H1 (cell line): ENCODE measurements at regions not wholly inside any gene's neighbourhood (a gene's known extent, or its start where the extent isn't known, plus 50 kb on each side); places are given as distances from the start of the nearest gene placed in this dataset.

Source experiments
- CTCF ChIA-PET: fragments of 300-600 bp; sonication (Branson Sonifier 250); formaldehyde crosslinking; loops from one replicate; lab custom pipeline; 2021; ENCODE audit not compliant: partially characterized antibody; lab: Charles Lee
- POLR2A ChIA-PET: fragments of 300-600 bp; sonication (Branson Sonifier 250); formaldehyde crosslinking; loops from one replicate; lab custom pipeline; 2021; ENCODE audit warnings: inconsistent platforms; ENCODE audit not compliant: partially characterized antibody; lab: Charles Lee
- DNase-seq, 2 experiments: peaks; one replicate each; pipeline versions ENCODE4 v3.0.0 to v3.0.0-alpha.2; 2010 to 2022; ENCODE audit warnings: low spot score in 2 of 2, low read depth in 1 of 2, mixed read lengths in 1 of 2
- FAIRE-seq: peaks from 2 replicates; lab custom pipeline; 2011; peaks lifted over from hg19 to GRCh38; lab: Jason Lieb, UNC
- H2AFZ ChIP-seq: 2 replicates; pipeline ENCODE4 v1.8.1; 2012; ENCODE audit warnings: low read length, inconsistent platforms
- H2AK5ac ChIP-seq: 2 replicates; pipeline ENCODE4 v1.6.1; 2013; ENCODE audit warnings: low read depth, low read length
- H2BK120ac ChIP-seq: replicated peaks from 2 replicates; pipeline ENCODE3; 2013; ENCODE audit warnings: low read depth, low read length, inconsistent platforms
- H2BK12ac ChIP-seq: 2 replicates; pipeline ENCODE4 v1.6.1; 2013; ENCODE audit warnings: low read depth, low read length
- H2BK15ac ChIP-seq: 2 replicates; pipeline ENCODE4 v1.6.1; 2013; ENCODE audit warnings: low read length
- H2BK20ac ChIP-seq: 2 replicates; pipeline ENCODE4 v1.6.1; 2013; ENCODE audit warnings: low read length
- H2BK5ac ChIP-seq: 2 replicates; pipeline ENCODE4 v1.6.1; 2013; ENCODE audit warnings: low read depth, low read length
- H3K14ac ChIP-seq: 2 replicates; pipeline ENCODE4 v1.6.1; 2013; ENCODE audit warnings: inconsistent platforms; ENCODE audit not compliant: insufficient read length
- H3K18ac ChIP-seq: 2 replicates; pipeline ENCODE4 v1.6.1; 2013; ENCODE audit warnings: low read length; ENCODE audit errors: extremely low read depth
- H3K23ac ChIP-seq: 2 replicates; pipeline ENCODE4 v1.6.1; 2013; ENCODE audit warnings: inconsistent platforms; ENCODE audit not compliant: insufficient read length
- H3K23me2 ChIP-seq: 2 replicates; pipeline ENCODE4 v1.6.1; 2013; ENCODE audit warnings: low read depth, low read length
- H3K27ac ChIP-seq: 2 replicates; pipeline ENCODE4 v1.6.1; 2011; ENCODE audit warnings: low read depth, low read length, inconsistent platforms
- H3K27me3 ChIP-seq, 4 experiments: replicated peaks in 1 of 4; 1 replicate in 1 of 4; 2 replicates in 3 of 4; pipeline versions ENCODE4 v1.6.1 to v1.8.1; 2011 to 2013; ENCODE audit warnings: low read length in 3 of 4, mild to moderate bottlenecking in 3 of 4, inconsistent platforms in 2 of 4, mixed read lengths in 2 of 4, moderate library complexity in 1 of 4; ENCODE audit not compliant: control insufficient read depth in 3 of 4, insufficient read depth in 3 of 4; ENCODE audit errors: extremely low read depth in 1 of 4
- H3K36me3 ChIP-seq, 4 experiments: 2 replicates each; pipeline versions ENCODE4 v1.6.1 to v1.8.1; 2011 to 2013; ENCODE audit warnings: mild to moderate bottlenecking in 4 of 4, low read length in 3 of 4, moderate library complexity in 2 of 4, control low read depth in 1 of 4, inconsistent platforms in 1 of 4; ENCODE audit not compliant: insufficient read depth in 4 of 4, control insufficient read depth in 2 of 4
- H3K4ac ChIP-seq: replicated peaks from 2 replicates; pipeline ENCODE3; 2013; ENCODE audit warnings: low read length, low read depth, mixed read lengths, inconsistent platforms; ENCODE audit not compliant: insufficient read length
- H3K4me1 ChIP-seq, 4 experiments: replicated peaks in 1 of 4; 1 replicate in 1 of 4; 2 replicates in 3 of 4; pipeline versions ENCODE4 v1.6.1 to v1.8.1; 2011 to 2013; ENCODE audit warnings: low read length in 3 of 4, inconsistent platforms in 2 of 4, mixed read lengths in 1 of 4; ENCODE audit not compliant: insufficient read depth in 4 of 4, control insufficient read depth in 3 of 4
- H3K4me2 ChIP-seq, 2 experiments: 2 replicates each; pipeline versions ENCODE4 v1.6.1 to v1.8.1; 2011 to 2013; ENCODE audit warnings: low read depth in 2 of 2, low read length in 2 of 2, control low read depth in 1 of 2, inconsistent platforms in 1 of 2, mild to moderate bottlenecking in 1 of 2; ENCODE audit not compliant: insufficient read depth in 1 of 2
- H3K4me3 ChIP-seq, 4 experiments: fragments of 200-600, 300-600 bp in 1 of 4; sonication (generic), shearing (Covaris generic), sonication (Bioruptor Twin) in 1 of 4; 2 replicates each; pipeline versions ENCODE4 v1.5.1 to v1.8.1; 2011 to 2016; ENCODE audit warnings: low read length in 4 of 4, low read depth in 3 of 4, control low read depth in 2 of 4, inconsistent platforms in 2 of 4, mild to moderate bottlenecking in 2 of 4, mixed read lengths in 1 of 4, moderate library complexity in 1 of 4; ENCODE audit not compliant: insufficient read depth in 2 of 4; ENCODE audit errors: extremely low read depth in 1 of 4
- H3K56ac ChIP-seq: replicated peaks from 2 replicates; pipeline ENCODE3; 2013; ENCODE audit warnings: low read depth, mild to moderate bottlenecking, mixed read lengths, low read length, inconsistent platforms; ENCODE audit not compliant: insufficient read length
- H3K79me1 ChIP-seq: 2 replicates; pipeline ENCODE4 v1.6.1; 2013; ENCODE audit warnings: low read depth, low read length, control low read depth
- H3K79me2 ChIP-seq, 2 experiments: 2 replicates each; pipeline versions ENCODE4 v1.6.1 to v1.8.1; 2012 to 2013; ENCODE audit warnings: low read length in 2 of 2, mild to moderate bottlenecking in 2 of 2, inconsistent platforms in 1 of 2; ENCODE audit not compliant: insufficient read depth in 2 of 2, control insufficient read depth in 1 of 2
- H3K9ac ChIP-seq, 4 experiments: replicated peaks in 1 of 4; 1 replicate in 1 of 4; 2 replicates in 3 of 4; pipeline versions ENCODE4 v1.6.1 to v1.8.1; 2011 to 2013; ENCODE audit warnings: low read depth in 3 of 4, low read length in 3 of 4, control low read depth in 2 of 4, mild to moderate bottlenecking in 2 of 4, moderate library complexity in 2 of 4, inconsistent platforms in 1 of 4; ENCODE audit errors: extremely low read depth in 1 of 4
- H3K9me3 ChIP-seq, 2 experiments: 2 replicates each; pipeline versions ENCODE4 v1.6.1 to v1.8.1; 2012 to 2013; ENCODE audit warnings: mild to moderate bottlenecking in 2 of 2, moderate library complexity in 2 of 2, control low read depth in 1 of 2, inconsistent platforms in 1 of 2, low read depth in 1 of 2, low read length in 1 of 2, mixed read lengths in 1 of 2; ENCODE audit not compliant: insufficient read depth in 2 of 2
- H4K20me1 ChIP-seq, 2 experiments: replicated peaks in 1 of 2; 2 replicates each; pipeline versions ENCODE3 to v1.8.1; 2011 to 2013; ENCODE audit warnings: inconsistent platforms in 2 of 2, low read length in 2 of 2, mild to moderate bottlenecking in 1 of 2; ENCODE audit not compliant: insufficient read depth in 2 of 2, control insufficient read depth in 1 of 2
- H4K5ac ChIP-seq: 2 replicates; pipeline ENCODE4 v1.6.1; 2013; ENCODE audit warnings: low read length, low read depth, mixed read lengths, inconsistent platforms; ENCODE audit not compliant: insufficient read length
- H4K8ac ChIP-seq: 2 replicates; pipeline ENCODE4 v1.8.0; 2013; ENCODE audit warnings: mild to moderate bottlenecking, moderate library complexity, low read length, inconsistent platforms; ENCODE audit not compliant: insufficient read depth; ENCODE audit errors: extremely low read depth
- H4K91ac ChIP-seq: replicated peaks from 2 replicates; pipeline ENCODE3; 2013; ENCODE audit warnings: low read length, mixed read lengths, inconsistent platforms; ENCODE audit not compliant: insufficient read length
- ASH2L ChIP-seq: fragments of 200-600, 300-600 bp; sonication (generic); IDR thresholded peaks from one replicate; pipeline ENCODE4 v1.7.1; 2017; ENCODE audit warnings: low read length
- GTF2F1 ChIP-seq: IDR thresholded peaks from 2 replicates; pipeline ENCODE4 v1.6.1; 2012; ENCODE audit warnings: low read depth, low read length, improper control_type of control experiment, borderline replicate concordance
- RAD21 ChIP-seq, 2 experiments: IDR thresholded peaks in 1 of 2; conservative IDR thresholded peaks in 1 of 2; 2 replicates each; pipeline ENCODE4 v1.6.1; 2011; ENCODE audit warnings: low read depth in 2 of 2, low read length in 2 of 2, improper control_type of control experiment in 1 of 2, inconsistent platforms in 1 of 2, mild to moderate bottlenecking in 1 of 2, moderate library complexity in 1 of 2
- TEAD4 ChIP-seq: IDR thresholded peaks from 2 replicates; pipeline ENCODE4 v1.6.1; 2012; ENCODE audit warnings: low read depth, low read length, inconsistent platforms, mixed read lengths
- WGBS, 2 experiments: shearing (Covaris generic) in 1 of 2; methylation state at CpG; one replicate each; pipeline versions ENCODE4 v1.1.6 to v1.1.7; 2013 to 2015; ENCODE audit warnings: low lambda C conversion rate in 2 of 2, mixed read lengths in 2 of 2, inconsistent platforms in 1 of 2, low coverage in 1 of 2, missing lambda C conversion rate in 1 of 2; ENCODE audit not compliant: insufficient replicate concordance in 2 of 2, insufficient coverage in 1 of 2, insufficient read length in 1 of 2; ENCODE audit errors: extremely low coverage in 1 of 2, missing lambda C conversion rate in 1 of 2; 5-methylcytosine and 5-hydroxymethylcytosine counted together

- Histone ChIP-seq H3K9me3 (no peaks in the 10 kb centered on the region), H3K23ac (no peak overlapping the region), H3K56ac (no peak overlapping the region), H3K4me3 (no peak overlapping the region), H3K18ac (no peak overlapping the region), H2BK5ac (no peak overlapping the region), H4K5ac (no peak overlapping the region), H2BK15ac (no peak overlapping the region), H3K27ac (no peak overlapping the region), H3K14ac (no peak overlapping the region), H3K79me2 (no peaks in the 10 kb centered on the region), H2AK5ac (no peak overlapping the region)
- ChIA-PET CTCF (no interaction called here), POLR2A (no interaction called here)
- FAIRE-seq: no peak
- WGBS, 2 experiments: 81% methylated on average over 1 of the region's 1 CpG; no CpG with 5 or more reads in 1 of the 2 experiments
- no peak for TF ChIP-seq GTF2F1
- no peak for TF ChIP-seq ASH2L
- no peak for TF ChIP-seq TEAD4
- no peak for TF ChIP-seq RAD21 (IDR thresholded peaks at IDR 0.05 in 1 of 2, conservative IDR thresholded peaks at IDR 0.05 in 1 of 2; ENCODE audit: low read depth in 2 of 2, low read length in 2 of 2)
- TF ChIP-seq, all 59 proteins: peak for 0
- H3K23me2 ChIP-seq: no peaks in the 10 kb centered on the region
- no peak overlapping the region for H3K4me2 ChIP-seq
- H2BK12ac ChIP-seq: no peak overlapping the region
- H3K27me3 ChIP-seq: no peaks in the 10 kb centered on the region
- H3K4me1 ChIP-seq: no peaks in the 10 kb centered on the region
- no peak overlapping the region for H2BK20ac ChIP-seq
- H4K8ac ChIP-seq: no peak overlapping the region
- H4K91ac ChIP-seq: no peak overlapping the region
- H3K4ac ChIP-seq: no peak overlapping the region
- no peaks in the 10 kb centered on the region for H4K20me1 ChIP-seq
- H3K36me3 ChIP-seq: no peaks in the 10 kb centered on the region
- H2AFZ ChIP-seq: no peak overlapping the region
- no peak overlapping the region for H2BK120ac ChIP-seq
- DNase-seq: no peak
- no peak overlapping the region for H3K9ac ChIP-seq
- no peaks in the 10 kb centered on the region for H3K79me1 ChIP-seq
These were observed 1604.2 kb downstream of the STIM2 start for GRCh38 chr4:28464823-28465222.
